HG03571 (cell line): ENCODE measurements at regions not wholly inside any gene's neighbourhood (a gene's known extent, or its start where the extent isn't known, plus 50 kb on each side); places are given as distances from the start of the nearest gene placed in this dataset.
"Not testable (repeated sequence)": the region's sequence is repeated elsewhere in the genome, so short reads cannot be mapped to it uniquely, and the experiment has no call there.

Source experiments
- ATAC-seq: cut with Tn5 transposase; IDR thresholded peaks from one replicate; pipeline ENCODE4 v1.9.1; 2021; ENCODE audit not compliant: unreplicated experiment

- no peak for ATAC-seq
Measured at GRCh38 chr4:107391630-107392028, 328.4 kb downstream of the PAPSS1 start.

- no peak for ATAC-seq
Measured at GRCh38 chr4:107391009-107391629, 328.9 kb downstream of the PAPSS1 start.

GRCh38 chr4:107389965-107390364 is 330.1 kb downstream of the PAPSS1 start:
- ATAC-seq = no peak

GRCh38 chr4:107388736-107389274 is 331.2 kb downstream of the PAPSS1 start:
- no peak for ATAC-seq

- ATAC-seq = no peak
Measured at GRCh38 chr4:107380836-107381438, 339.1 kb downstream of the PAPSS1 start.

GRCh38 chr4:107380190-107380589 is 339.8 kb downstream of the PAPSS1 start:
- ATAC-seq = no peak

- ATAC-seq = no peak
Measured at GRCh38 chr4:107379054-107379869, 340.8 kb downstream of the PAPSS1 start.

GRCh38 chr4:107376293-107376692 is 340.2 kb upstream of the DKK2 start:
- ATAC-seq = no peak

- no peak for ATAC-seq
Measured at GRCh38 chr4:107366900-107367299, 330.8 kb upstream of the DKK2 start.

GRCh38 chr4:107366016-107366735 is 330.1 kb upstream of the DKK2 start:
- no peak for ATAC-seq

- no peak for ATAC-seq
Measured at GRCh38 chr4:107363125-107363524, 327.0 kb upstream of the DKK2 start.

- no peak for ATAC-seq
Measured at GRCh38 chr4:107359208-107359607, 323.1 kb upstream of the DKK2 start.

- not testable (repeated sequence) for ATAC-seq
Measured at GRCh38 chr4:107354304-107354703, 318.2 kb upstream of the DKK2 start.

- no peak for ATAC-seq
Measured at GRCh38 chr4:107351196-107351595, 315.1 kb upstream of the DKK2 start.

- no peak for ATAC-seq
Measured at GRCh38 chr4:107349732-107350131, 313.6 kb upstream of the DKK2 start.

- no peak for ATAC-seq
Measured at GRCh38 chr4:107349266-107349665, 313.2 kb upstream of the DKK2 start.

- ATAC-seq = no peak
Measured at GRCh38 chr4:107348188-107349050, 312.3 kb upstream of the DKK2 start.

- no peak for ATAC-seq
Measured at GRCh38 chr4:107333518-107333917, 297.4 kb upstream of the DKK2 start.

GRCh38 chr4:107332656-107333055 is 296.5 kb upstream of the DKK2 start:
- not testable (repeated sequence) for ATAC-seq

- no peak for ATAC-seq
Measured at GRCh38 chr4:107330916-107331315, 294.8 kb upstream of the DKK2 start.
